HepG2 (cell line): ENCODE measurements at regions not wholly inside any gene's neighbourhood (a gene's known extent, or its start where the extent isn't known, plus 50 kb on each side); places are given as distances from the start of the nearest gene placed in this dataset.

Experiments
- FOXM1 ChIP-seq: sonication (generic); formaldehyde crosslinking; IDR thresholded peaks from 2 replicates; pipeline ENCODE4 v1.5.0; 2020; ENCODE audit warnings: missing genetic modification reagents
- THYN1 ChIP-seq: sonication (generic); formaldehyde crosslinking; IDR thresholded peaks from 2 replicates; pipeline ENCODE4 v1.8.1; 2023; ENCODE audit warnings: low read depth, mild to moderate bottlenecking, moderate library complexity, missing genetic modification reagents, borderline replicate concordance
- USF2 ChIP-seq, 2 experiments: sonication (generic) in 1 of 2; formaldehyde crosslinking in 1 of 2; IDR thresholded peaks; 2 replicates each; pipeline versions ENCODE4 v1.5.1 to v1.6.1; 2011 to 2020; ENCODE audit warnings: borderline replicate concordance in 1 of 2, low read depth in 1 of 2, low read length in 1 of 2, mild to moderate bottlenecking in 1 of 2, missing genetic modification reagents in 1 of 2, moderate library complexity in 1 of 2
- ZNF124 ChIP-seq: sonication (generic); formaldehyde crosslinking; IDR thresholded peaks from 2 replicates; pipeline ENCODE4 v1.4.0; 2020; ENCODE audit warnings: missing genetic modification reagents
- TF ChIP-seq, protein P1 (sequence below): IDR thresholded peaks from 2 replicates; pipeline ENCODE4 v1.6.1; 2016

GRCh38 chr10:59575269-59575668, 134.4 kb downstream of the SLC16A9 start:
- TF ChIP-seq ZNF124 (CRISPR knock-in tag): no peak
- no peak for TF ChIP-seq THYN1 (CRISPR knock-in tag)
- TF ChIP-seq FOXM1 (CRISPR knock-in tag): no peak
- TF ChIP-seq USF2 (IDR thresholded peaks at IDR 0.05; ENCODE audit: low read depth, low read length): no peak
- TF ChIP-seq USF2 (CRISPR knock-in tag; IDR thresholded peaks at IDR 0.05; ENCODE audit: borderline replicate concordance): no peak
- TF ChIP-seq, protein P1, sequence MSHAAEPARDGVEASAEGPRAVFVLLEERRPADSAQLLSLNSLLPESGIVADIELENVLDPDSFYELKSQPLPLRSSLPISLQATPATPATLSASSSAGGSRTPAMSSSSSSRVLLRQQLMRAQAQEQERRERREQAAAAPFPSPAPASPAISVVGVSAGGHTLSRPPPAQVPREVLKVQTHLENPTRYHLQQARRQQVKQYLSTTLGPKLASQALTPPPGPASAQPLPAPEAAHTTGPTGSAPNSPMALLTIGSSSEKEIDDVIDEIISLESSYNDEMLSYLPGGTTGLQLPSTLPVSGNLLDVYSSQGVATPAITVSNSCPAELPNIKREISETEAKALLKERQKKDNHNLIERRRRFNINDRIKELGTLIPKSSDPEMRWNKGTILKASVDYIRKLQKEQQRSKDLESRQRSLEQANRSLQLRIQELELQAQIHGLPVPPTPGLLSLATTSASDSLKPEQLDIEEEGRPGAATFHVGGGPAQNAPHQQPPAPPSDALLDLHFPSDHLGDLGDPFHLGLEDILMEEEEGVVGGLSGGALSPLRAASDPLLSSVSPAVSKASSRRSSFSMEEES: no peak
